ENCODE measurements at regions not wholly inside any gene's neighbourhood (a gene's known extent, or its start where the extent isn't known, plus 50 kb on each side); places are given as distances from the start of the nearest gene placed in this dataset.
"Not testable (repeated sequence)": the region's sequence is repeated elsewhere in the genome, so short reads cannot be mapped to it uniquely, and the experiment has no call there.

- H3K27me3 Mint-ChIP-seq (ENCODE audit: low read depth), result peaks cover 57% of the 10 kb centered on the region
- no peak for DNase-seq (ENCODE audit: low read depth, low spot score)
- peaks cover 4% of the 10 kb centered on the region for H3K4me1 Mint-ChIP-seq
- no peak overlapping the region for H3K4me3 Mint-ChIP-seq
- TF ChIP-seq CTCF (conservative IDR thresholded peaks at IDR 0.05), result no peak
- no peak overlapping the region for H3K27ac Mint-ChIP-seq (ENCODE audit: unreplicated experiment)
- H3K9me3 Mint-ChIP-seq, result no peaks in the 10 kb centered on the region
- H3K36me3 Mint-ChIP-seq (ENCODE audit: low read depth), result peaks cover 3% of the 10 kb centered on the region
These were observed 59.4 kb upstream of the EPHB3 start for GRCh38 chr3:184502123-184502667.

GRCh38 chr3:184502841-184503240 lies 58.7 kb upstream of the EPHB3 start:
- peaks cover 61% of the 10 kb centered on the region for H3K27me3 Mint-ChIP-seq (ENCODE audit: low read depth)
- H3K36me3 Mint-ChIP-seq (ENCODE audit: low read depth); H3K9me3 Mint-ChIP-seq; H3K27ac Mint-ChIP-seq (ENCODE audit: unreplicated experiment); H3K4me3 Mint-ChIP-seq; H3K4me1 Mint-ChIP-seq; DNase-seq (ENCODE audit: low read depth, low spot score): not testable (repeated sequence)

GRCh38 chr3:184503647-184504046 lies 57.9 kb upstream of the EPHB3 start:
- peaks cover 56% of the 10 kb centered on the region for H3K27me3 Mint-ChIP-seq (ENCODE audit: low read depth)

GRCh38 chr3:184505076-184505878 lies 56.3 kb upstream of the EPHB3 start:
- H3K27ac Mint-ChIP-seq (ENCODE audit: unreplicated experiment), result no peak overlapping the region
- peaks cover 57% of the 10 kb centered on the region for H3K27me3 Mint-ChIP-seq (ENCODE audit: low read depth)
- DNase-seq (ENCODE audit: low read depth, low spot score), result no peak
- no peaks in the 10 kb centered on the region for H3K9me3 Mint-ChIP-seq
- H3K4me3 Mint-ChIP-seq, result no peak overlapping the region
- H3K36me3 Mint-ChIP-seq (ENCODE audit: low read depth), result peaks cover 3% of the 10 kb centered on the region
- TF ChIP-seq CTCF (conservative IDR thresholded peaks at IDR 0.05), result no peak
- H3K4me1 Mint-ChIP-seq, result peaks cover 1% of the 10 kb centered on the region

More at GRCh38 chr3:184503647-184504046, 57.9 kb upstream of the EPHB3 start:
- Mint-ChIP-seq H3K27ac (ENCODE audit: unreplicated experiment) (no peak overlapping the region), H3K9me3 (no peaks in the 10 kb centered on the region), H3K36me3 (ENCODE audit: low read depth) (peaks cover 3% of the 10 kb centered on the region), H3K4me3 (no peak overlapping the region), H3K4me1 (peaks cover 4% of the 10 kb centered on the region)
- no peak for DNase-seq (ENCODE audit: low read depth, low spot score)
- TF ChIP-seq CTCF (conservative IDR thresholded peaks at IDR 0.05), result no peak

GRCh38 chr3:184506561-184506991 lies 55.0 kb upstream of the EPHB3 start:
- TF ChIP-seq CTCF (conservative IDR thresholded peaks at IDR 0.05), result no peak
- no peaks in the 10 kb centered on the region for H3K9me3 Mint-ChIP-seq
- no peak overlapping the region for H3K27ac Mint-ChIP-seq (ENCODE audit: unreplicated experiment)
- H3K36me3 Mint-ChIP-seq (ENCODE audit: low read depth), result peaks cover 3% of the 10 kb centered on the region
- H3K27me3 Mint-ChIP-seq (ENCODE audit: low read depth), result peaks cover 65% of the 10 kb centered on the region
- no peak for DNase-seq (ENCODE audit: low read depth, low spot score)
- H3K4me1 Mint-ChIP-seq, result no peaks in the 10 kb centered on the region
- H3K4me3 Mint-ChIP-seq, result no peak overlapping the region

GRCh38 chr3:184508938-184509337 lies 52.6 kb upstream of the EPHB3 start:
- Mint-ChIP-seq H3K4me3 (no peak overlapping the region), H3K9me3 (peaks cover 5% of the 10 kb centered on the region), H3K36me3 (ENCODE audit: low read depth) (peaks cover 3% of the 10 kb centered on the region), H3K4me1 (peaks cover 2% of the 10 kb centered on the region), H3K27me3 (ENCODE audit: low read depth) (peaks cover 77% of the 10 kb centered on the region), H3K27ac (ENCODE audit: unreplicated experiment) (no peak overlapping the region)
- no peak for TF ChIP-seq CTCF (conservative IDR thresholded peaks at IDR 0.05)
- no peak for DNase-seq (ENCODE audit: low read depth, low spot score)

All from neural crest cell (in vitro differentiated cells).